ENCODE measurements at regions not wholly inside any gene's neighbourhood (a gene's known extent, or its start where the extent isn't known, plus 50 kb on each side); places are given as distances from the start of the nearest gene placed in this dataset.

DNA sequence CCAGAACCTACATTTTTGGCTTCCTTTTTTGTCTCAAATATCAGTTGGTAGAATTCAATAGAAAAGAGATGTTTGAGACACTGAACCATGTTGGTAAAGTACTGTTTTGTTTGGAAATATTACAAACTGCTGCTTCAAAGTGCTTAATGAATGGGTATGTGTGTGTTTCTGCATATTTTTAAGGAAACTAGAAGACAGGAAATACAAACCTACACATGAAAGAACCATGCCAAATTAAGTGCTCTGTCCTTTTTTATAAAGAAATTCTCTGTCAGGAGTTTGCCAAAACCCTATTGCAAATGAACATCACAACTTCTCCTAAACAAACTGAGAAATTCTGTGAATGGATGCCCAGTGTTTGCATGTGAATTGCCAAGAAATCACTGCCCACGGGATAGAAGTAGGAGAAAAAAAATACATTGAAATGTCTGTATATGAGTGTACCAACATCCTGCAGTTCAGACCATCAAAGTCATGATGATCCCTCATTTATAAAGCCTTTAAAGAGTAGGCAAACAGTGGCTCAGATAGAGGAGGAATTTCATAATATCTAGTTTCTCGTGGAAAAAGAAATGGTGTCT, 69.6 kb upstream of the RND3 start:
- FAIRE-seq, result no peak
- DNase-seq (ENCODE audit: low spot score), result no peak

DNA sequence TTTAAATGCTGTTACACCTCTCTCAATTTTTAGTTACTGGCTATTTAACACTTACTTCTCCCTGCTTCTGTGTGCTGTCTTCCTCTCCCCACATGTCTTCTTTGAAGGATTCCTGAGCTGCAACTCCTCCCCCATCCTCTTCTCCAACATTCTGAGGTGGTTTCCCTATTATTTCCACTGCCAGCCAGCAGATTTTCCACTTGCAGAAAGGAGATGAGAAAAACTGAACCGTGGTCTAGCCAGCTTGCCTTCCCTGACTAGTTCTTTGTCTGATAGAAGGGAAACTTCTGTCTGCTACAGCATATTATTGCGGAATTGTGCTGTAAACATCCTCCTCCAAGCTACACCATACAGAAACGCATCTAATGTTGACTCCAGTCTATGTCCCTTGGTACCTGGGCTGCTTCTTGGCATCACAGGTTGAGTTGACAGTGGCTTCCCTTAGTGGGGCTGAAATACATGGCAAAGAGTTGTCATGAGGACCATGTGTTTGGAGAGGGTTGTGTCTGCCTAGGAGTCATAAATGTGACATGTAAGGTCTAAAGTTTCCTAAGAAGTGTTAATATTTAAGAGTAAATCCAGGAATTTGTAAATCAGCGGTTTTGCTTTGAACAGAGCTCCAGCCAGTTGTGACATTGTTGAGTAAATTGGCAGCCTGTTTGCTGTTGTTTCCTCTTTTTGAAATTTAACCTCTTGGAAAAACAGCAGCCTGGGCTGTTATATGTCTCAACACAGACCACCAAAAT, 68.3 kb upstream of the RND3 start:
- no peak for FAIRE-seq
- no peak for DNase-seq (ENCODE audit: low spot score)

GRCh38 chr2:150554046-150554445, 66.6 kb upstream of the RND3 start:
- FAIRE-seq (no peak), DNase-seq (ENCODE audit: low spot score) (no peak)

DNA sequence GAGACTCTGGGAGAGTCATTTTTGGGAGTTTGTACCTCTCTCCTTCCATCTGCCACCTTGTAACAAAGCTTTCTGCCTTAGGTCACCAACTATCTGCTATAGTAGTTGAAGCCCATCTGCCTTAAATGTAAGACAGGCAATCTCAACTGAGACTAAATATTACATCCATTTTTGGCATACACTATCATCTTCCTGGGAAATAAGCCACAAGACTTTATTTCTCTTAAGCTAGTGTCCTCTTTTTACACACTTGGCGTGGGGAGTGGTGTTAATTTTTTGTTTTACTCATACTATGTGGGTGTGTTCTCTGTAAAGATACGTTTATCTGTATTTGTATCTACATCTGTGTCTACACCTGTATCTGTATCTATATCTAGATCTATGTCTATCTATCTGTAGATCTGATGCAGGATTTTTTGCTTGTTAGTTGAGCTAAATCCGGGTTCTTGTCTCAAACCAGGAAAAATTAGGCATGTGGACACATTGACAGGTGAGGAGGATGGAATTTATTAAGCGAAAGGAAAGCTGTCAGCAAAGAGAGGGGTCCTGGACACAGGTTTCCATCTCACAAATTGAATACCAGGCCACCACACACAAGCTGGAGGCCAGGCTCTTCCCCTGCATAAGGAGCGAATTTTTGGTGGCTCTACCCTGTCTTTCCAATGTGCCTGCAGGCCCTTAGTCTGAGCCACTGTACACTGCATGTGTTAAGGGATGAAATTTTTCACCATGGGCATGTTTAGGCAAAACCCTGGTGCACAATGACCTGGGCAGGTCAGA, 64.8 kb upstream of the RND3 start:
- FAIRE-seq, result no peak
- DNase-seq (ENCODE audit: low spot score), result no peak

DNA sequence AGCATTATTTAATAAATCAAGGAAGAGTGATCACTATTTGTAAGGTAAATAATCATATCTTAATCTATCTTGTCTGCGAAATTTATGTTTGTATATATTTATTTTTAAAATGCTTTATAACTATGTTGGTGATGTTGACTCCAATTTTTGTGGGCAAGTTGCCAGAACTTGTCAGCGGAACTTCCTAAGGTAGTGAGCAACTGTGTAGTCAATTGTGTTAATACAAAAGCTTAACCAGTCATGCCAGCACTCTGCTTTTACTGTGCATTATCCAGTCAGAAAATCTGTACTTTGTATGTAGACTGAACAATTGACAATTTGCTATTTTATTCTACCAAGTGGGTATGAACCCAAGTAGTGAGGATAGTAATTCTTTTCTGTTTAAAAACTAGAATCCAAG, 61.9 kb upstream of the RND3 start:
- DNase-seq (ENCODE audit: low spot score) (no peak), FAIRE-seq (no peak)

DNA sequence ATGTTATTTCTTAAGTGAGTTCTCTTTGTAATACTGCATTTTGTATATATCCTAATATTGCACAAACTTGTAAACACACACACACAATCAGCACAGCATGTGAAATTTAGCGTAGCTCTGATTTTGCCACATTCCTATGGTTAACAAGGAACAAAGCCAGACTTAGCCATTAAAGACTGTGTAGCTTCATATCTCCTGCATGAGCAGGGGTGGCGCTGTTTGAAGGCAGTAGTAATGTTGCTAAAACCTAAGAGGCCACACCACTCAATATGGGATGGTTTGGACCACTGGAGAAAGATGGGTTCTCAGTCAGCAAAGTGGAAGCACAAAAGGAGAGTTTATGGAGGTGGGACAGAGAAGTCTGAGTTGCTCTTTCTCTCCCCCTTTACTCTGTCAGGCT, 61.1 kb upstream of the RND3 start:
- DNase-seq (ENCODE audit: low spot score), result no peak
- no peak for FAIRE-seq

DNA sequence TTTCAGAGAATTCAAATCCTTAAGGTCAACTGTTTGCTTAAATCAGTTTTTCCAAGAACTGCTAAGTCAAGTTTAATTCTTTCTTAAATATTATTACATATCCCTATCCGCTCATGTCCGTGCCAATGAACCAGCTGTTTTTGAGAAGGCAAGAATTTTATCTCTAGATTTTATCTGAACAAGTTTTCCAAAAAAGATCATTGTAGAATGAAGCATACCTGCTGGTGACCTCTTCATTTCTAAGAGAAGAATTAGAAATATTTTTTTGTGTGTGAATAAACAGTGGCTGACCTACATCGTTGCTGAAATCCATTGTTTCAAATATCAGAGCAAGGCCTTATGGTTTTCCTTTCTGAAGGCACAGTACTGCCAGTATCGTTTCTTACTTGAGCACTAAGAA, 58.4 kb upstream of the RND3 start:
- FAIRE-seq, result no peak
- no peak for DNase-seq (ENCODE audit: low spot score)

- DNase-seq (ENCODE audit: low spot score) (no peak), FAIRE-seq (no peak)
These were observed 57.3 kb upstream of the RND3 start for GRCh38 chr2:150544731-150545130.

- no peak for FAIRE-seq
These were observed 55.2 kb upstream of the RND3 start for GRCh38 chr2:150542692-150543091.

DNA sequence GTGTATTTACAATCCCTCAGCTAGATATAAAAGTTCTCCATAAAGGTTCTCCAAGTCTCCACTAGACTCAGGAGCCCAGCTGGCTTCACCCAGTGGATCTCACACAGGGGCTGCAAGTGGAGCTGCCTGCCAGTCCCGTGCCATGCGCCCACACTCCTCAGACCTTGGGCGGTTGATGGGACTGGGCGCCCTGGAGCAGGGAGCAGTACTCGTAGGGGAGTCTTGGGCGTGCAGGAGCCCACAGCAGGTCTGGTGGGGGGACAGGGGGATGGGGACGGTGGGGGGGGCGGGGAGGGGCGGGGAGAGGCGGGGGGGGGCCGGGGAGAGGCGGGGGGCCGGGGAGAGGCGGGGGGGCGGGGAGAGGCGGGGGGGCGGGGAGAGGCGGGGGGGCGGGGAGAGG, 54.7 kb upstream of the RND3 start:
- FAIRE-seq (no peak), DNase-seq (ENCODE audit: low spot score) (no peak)

More at GRCh38 chr2:150542692-150543091, 55.2 kb upstream of the RND3 start:
- DNase-seq (ENCODE audit: low spot score), result no peak

- FAIRE-seq, result no peak
- DNase-seq (ENCODE audit: low spot score), result no peak
These were observed 51.3 kb upstream of the RND3 start for GRCh38 chr2:150538651-150539201.

Measured in RCC 7860 (cell line).